HG02981 (cell line): ENCODE measurements at regions not wholly inside any gene's neighbourhood (a gene's known extent, or its start where the extent isn't known, plus 50 kb on each side); places are given as distances from the start of the nearest gene placed in this dataset.

Experiments
- ATAC-seq: cut with Tn5 transposase; IDR thresholded peaks from one replicate; pipeline ENCODE4 v1.9.1; 2021; ENCODE audit warnings: mild to moderate bottlenecking, moderate library complexity; ENCODE audit not compliant: unreplicated experiment

- ATAC-seq: no peak
Observed at GRCh38 chr2:106941372-106941993, 55.5 kb upstream of the ST6GAL2 start.

GRCh38 chr2:106943468-106944200 lies 57.7 kb upstream of the ST6GAL2 start:
- no peak for ATAC-seq

GRCh38 chr2:106944215-106944614 lies 58.2 kb upstream of the ST6GAL2 start:
- no peak for ATAC-seq

- ATAC-seq: no peak
Observed at GRCh38 chr2:106948540-106948939, 62.6 kb upstream of the ST6GAL2 start.

- no peak for ATAC-seq
Observed at GRCh38 chr2:106953236-106953635, 67.3 kb upstream of the ST6GAL2 start.

GRCh38 chr2:106953779-106954178 lies 67.8 kb upstream of the ST6GAL2 start:
- no peak for ATAC-seq

GRCh38 chr2:106954304-106954703 lies 68.3 kb upstream of the ST6GAL2 start:
- ATAC-seq: no peak

- no peak for ATAC-seq
Observed at GRCh38 chr2:106956416-106956815, 70.4 kb upstream of the ST6GAL2 start.

- no peak for ATAC-seq
Observed at GRCh38 chr2:106956879-106957278, 70.9 kb upstream of the ST6GAL2 start.

GRCh38 chr2:106959975-106960682 lies 74.2 kb upstream of the ST6GAL2 start:
- no peak for ATAC-seq

- no peak for ATAC-seq
Observed at GRCh38 chr2:106960683-106961161, 74.8 kb upstream of the ST6GAL2 start.

- ATAC-seq: no peak
Observed at GRCh38 chr2:106961328-106961727, 75.4 kb upstream of the ST6GAL2 start.

GRCh38 chr2:106963156-106963555 lies 77.2 kb upstream of the ST6GAL2 start:
- ATAC-seq: no peak

GRCh38 chr2:106963893-106964292 lies 77.9 kb upstream of the ST6GAL2 start:
- no peak for ATAC-seq

- no peak for ATAC-seq
Observed at GRCh38 chr2:106965611-106966010, 79.6 kb upstream of the ST6GAL2 start.

- ATAC-seq: no peak
Observed at GRCh38 chr2:106969777-106970176, 83.8 kb upstream of the ST6GAL2 start.

GRCh38 chr2:106970471-106971261 lies 84.7 kb upstream of the ST6GAL2 start:
- ATAC-seq: no peak

- ATAC-seq: no peak
Observed at GRCh38 chr2:106972782-106973181, 86.8 kb upstream of the ST6GAL2 start.

GRCh38 chr2:106974891-106975290 lies 88.9 kb upstream of the ST6GAL2 start:
- no peak for ATAC-seq

GRCh38 chr2:106975641-106976040 lies 89.7 kb upstream of the ST6GAL2 start:
- no peak for ATAC-seq

GRCh38 chr2:106976548-106976947 lies 90.6 kb upstream of the ST6GAL2 start:
- no peak for ATAC-seq
